Testis (tissue), 2 donors: ENCODE measurements at regions not wholly inside any gene's neighbourhood (a gene's known extent, or its start where the extent isn't known, plus 50 kb on each side); places are given as distances from the start of the nearest gene placed in this dataset.

Experiments
- CTCF ChIP-seq, 3 experiments: fragments of 450-650 bp in 2 of 3; fragments of 200-600 bp in 1 of 3; sonication (generic) in 1 of 3; IDR thresholded peaks; one replicate each; pipeline ENCODE4 v1.5.1; 2016 to 2019; ENCODE audit warnings: antibody characterized with exemption in 3 of 3, mild to moderate bottlenecking in 2 of 3, moderate library complexity in 1 of 3
- POLR2A ChIP-seq: fragments of 450-650 bp; IDR thresholded peaks from one replicate; pipeline ENCODE4 v1.6.1; 2017; ENCODE audit warnings: antibody characterized with exemption, mild to moderate bottlenecking, moderate library complexity

- no peak for TF ChIP-seq CTCF (IDR thresholded peaks at IDR 0.05)
- TF ChIP-seq POLR2A, result no peak
Measured at GRCh38 chr11:24082860-24083259, 414.0 kb upstream of the LUZP2 start.
